GM12878 (cell line): ENCODE measurements at regions not wholly inside any gene's neighbourhood (a gene's known extent, or its start where the extent isn't known, plus 50 kb on each side); places are given as distances from the start of the nearest gene placed in this dataset.

Experiments used
- ATAC-seq: fragments of 200-7000 bp; cut with Tn5 transposase; 3 replicates; pipeline ENCODE4 v1.9.1; 2020; ENCODE audit warnings: mild to moderate bottlenecking, moderate library complexity
- BruUV-seq: library from RNA; stranded (reverse); fragments of 400-500 nt; replicated peaks from 2 replicates; lab custom pipeline; 2021; lab: Mats Ljungman, UMichigan
- CTCF ChIA-PET: fragments of 300-600 bp; sonication (Branson Sonifier 250); formaldehyde crosslinking; extraction: SDS; loops from one replicate; lab custom pipeline; 2021; ENCODE audit warnings: inconsistent platforms; lab: Yijun Ruan, JAX
- POLR2A ChIA-PET: fragments of 350-600 bp; formaldehyde crosslinking; extraction: SDS; loops from one replicate; lab custom pipeline; 2021; ENCODE audit warnings: inconsistent platforms; lab: Charles Lee
- RAD21 ChIA-PET: fragments of 300-600 bp; sonication (Branson Sonifier 250); formaldehyde crosslinking; loops from one replicate; lab custom pipeline; 2023; ENCODE audit warnings: antibody characterized with exemption; ENCODE audit not compliant: unreplicated experiment; lab: Charles Lee
- SMC1A ChIA-PET: fragments of 300-600 bp; sonication (Branson Sonifier 250); formaldehyde crosslinking; loops from one replicate; lab custom pipeline; 2023; ENCODE audit not compliant: unreplicated experiment, uncharacterized antibody; lab: Charles Lee
- DNase-seq: peaks from one replicate; pipeline ENCODE4 v3.0.0-alpha.2; 2011; ENCODE audit warnings: low read depth, low spot score
- FAIRE-seq: peaks from 3 replicates; lab custom pipeline; 2011; peaks lifted over from hg19 to GRCh38; lab: Jason Lieb, UNC
- H2AFZ ChIP-seq: 2 replicates; pipeline ENCODE4 v1.6.0; 2011; ENCODE audit warnings: low read depth, low read length, control low read depth; ENCODE audit not compliant: control insufficient read depth
- H3K27ac ChIP-seq: 2 replicates; pipeline ENCODE4 v1.5.1; 2011; ENCODE audit warnings: control low read depth; ENCODE audit not compliant: control insufficient read depth, insufficient read depth
- H3K27me3 ChIP-seq, 2 experiments: replicated peaks in 1 of 2; 2 replicates each; pipeline versions ENCODE4 v1.6.0 to v1.6.1; 2011; ENCODE audit warnings: low read length in 1 of 2; ENCODE audit not compliant: control insufficient read depth in 2 of 2, insufficient read depth in 2 of 2
- H3K36me3 ChIP-seq, 2 experiments: 2 replicates each; pipeline ENCODE4 v1.5.1; 2011; ENCODE audit warnings: low read length in 1 of 2; ENCODE audit not compliant: control insufficient read depth in 2 of 2, insufficient read depth in 2 of 2
- H3K4me1 ChIP-seq: 2 replicates; pipeline ENCODE4 v1.6.1; 2011; ENCODE audit warnings: mild to moderate bottlenecking, low read length, moderate library complexity, mixed read lengths; ENCODE audit not compliant: control insufficient read depth, insufficient read depth
- H3K4me2 ChIP-seq: 2 replicates; pipeline ENCODE4 v1.6.0; 2011; ENCODE audit warnings: control low read depth; ENCODE audit not compliant: control insufficient read depth, insufficient read depth
- H3K4me3 ChIP-seq: fragments of 200-600 bp; sonication (generic); 2 replicates; pipeline ENCODE4 v1.5.1; 2016
- H3K79me2 ChIP-seq: 2 replicates; pipeline ENCODE4 v1.6.0; 2011; ENCODE audit warnings: low read length; ENCODE audit not compliant: control insufficient read depth, insufficient read depth
- H3K9ac ChIP-seq: 2 replicates; pipeline ENCODE4 v1.8.0; 2011; ENCODE audit warnings: low read length, control low read depth, mixed read lengths; ENCODE audit not compliant: control insufficient read depth, insufficient read depth
- H3K9me3 ChIP-seq: replicated peaks from 3 replicates; pipeline ENCODE4 v1.5.1; 2011; ENCODE audit warnings: mild to moderate bottlenecking, low read length; ENCODE audit not compliant: control insufficient read depth, insufficient read depth
- H4K20me1 ChIP-seq: 2 replicates; pipeline ENCODE4 v1.6.0; 2011; ENCODE audit not compliant: control insufficient read depth, insufficient read depth
- CHD1 ChIP-seq: IDR thresholded peaks from 2 replicates; pipeline ENCODE4 v1.6.1; 2012; ENCODE audit warnings: low read depth, low read length, improper control_type of control experiment
- IKZF2 ChIP-seq, 2 experiments: fragments of 450-650 bp; IDR thresholded peaks; 2 replicates each; pipeline ENCODE4 v1.6.1; 2017; ENCODE audit warnings: mild to moderate bottlenecking in 2 of 2, moderate library complexity in 2 of 2
- MYC ChIP-seq: IDR thresholded peaks from 2 replicates; pipeline ENCODE4 v1.6.1; 2011; ENCODE audit warnings: mild to moderate bottlenecking, low read length, moderate library complexity, inconsistent platforms; ENCODE audit not compliant: insufficient read depth, insufficient replicate concordance, insufficient read length, severe bottlenecking
- RELA ChIP-seq: fragments of 450-650 bp; IDR thresholded peaks from 2 replicates; pipeline ENCODE4 v1.8.0; 2014; ENCODE audit warnings: borderline replicate concordance; ENCODE audit not compliant: partially characterized antibody
- RUNX3 ChIP-seq: IDR thresholded peaks from 2 replicates; pipeline ENCODE4 v1.6.1; 2012; ENCODE audit warnings: low read length, inconsistent platforms
- ZSCAN29 ChIP-seq: fragments of 450-650 bp; IDR thresholded peaks from 2 replicates; pipeline ENCODE4 v1.6.1; 2017; ENCODE audit warnings: mild to moderate bottlenecking, moderate library complexity
- WGBS: methylation state at CpG from one replicate; pipeline ENCODE4 v1.1.6; 2016; ENCODE audit warnings: low lambda C conversion rate; ENCODE audit not compliant: insufficient replicate concordance, insufficient coverage; ENCODE audit errors: missing lambda C conversion rate; 5-methylcytosine and 5-hydroxymethylcytosine counted together
- in situ Hi-C: fragments of 300-500 bp; cut with MboI; formaldehyde crosslinking; loops from 9 replicates; pipeline ENCODE4 v1.14.3; 2018; ENCODE audit warnings: mixed read lengths
- intact Hi-C: fragments of 100-400 bp; cut with micrococcal nuclease; formaldehyde crosslinking; loops from one replicate; pipeline ENCODE4 v1.14.2; 2022; ENCODE audit not compliant: unreplicated experiment
- TF ChIP-seq, protein P1 (sequence below): IDR thresholded peaks from 2 replicates; pipeline ENCODE4 v1.6.1; 2012; ENCODE audit warnings: improper control_type of control experiment, low read depth, low read length; ENCODE audit not compliant: insufficient replicate concordance
- TF ChIP-seq, protein P2 (sequence below): IDR thresholded peaks from 2 replicates; pipeline ENCODE4 v1.6.1; 2011; ENCODE audit warnings: low read depth, mild to moderate bottlenecking, low read length, moderate library complexity, borderline replicate concordance; ENCODE audit errors: extremely low read depth

DNA sequence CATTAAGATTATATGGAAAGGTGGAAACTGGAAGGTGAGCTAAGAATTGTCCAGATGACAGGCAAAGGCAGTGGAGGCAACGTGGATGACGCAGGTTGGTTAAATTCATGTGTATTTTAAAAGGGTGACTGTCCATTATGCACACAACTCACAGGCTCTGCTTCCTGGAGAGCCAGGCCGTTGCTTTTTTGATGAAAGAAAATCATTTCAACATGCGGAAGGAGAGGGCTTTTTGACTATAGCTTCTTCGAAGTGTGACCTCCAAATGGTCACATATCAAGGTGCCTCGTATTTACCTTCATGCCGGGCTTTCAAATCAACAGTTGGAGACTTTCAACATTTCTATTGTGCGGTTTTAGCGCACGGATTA lies 126.7 kb downstream of the MYCN start:
- Histone ChIP-seq H4K20me1 (no peaks in the 10 kb centered on the region), H3K4me1 (no peaks in the 10 kb centered on the region), H3K79me2 (no peaks in the 10 kb centered on the region), H3K27me3 (no peaks in the 10 kb centered on the region), H3K4me2 (no peak overlapping the region), H3K9me3 (peaks cover 4% of the 10 kb centered on the region; the same call in 1 of the 3 replicates), H3K36me3 (no peaks in the 10 kb centered on the region), H3K4me3 (no peak overlapping the region), H3K9ac (no peak overlapping the region), H3K27ac (no peak overlapping the region), H2AFZ (no peak overlapping the region)
- ChIA-PET POLR2A (no interaction called here), CTCF (no interaction called here), SMC1A (no interaction called here), RAD21 (no interaction called here)
- DNase-seq (no peak), ATAC-seq (no peak), FAIRE-seq (no peak)
- in situ Hi-C loops (no loop called here), intact Hi-C loops (no loop called here)
- 37% methylated on average over 10 of the region's 10 CpGs for WGBS
- no TSS peak for BruUV-seq
- TF ChIP-seq IKZF2 (IDR thresholded peaks at IDR 0.05) (no peak), RELA (no peak), RUNX3 (no peak), CHD1 (no peak), ZSCAN29 (no peak), MYC (no peak)
- TF ChIP-seq, protein P1, sequence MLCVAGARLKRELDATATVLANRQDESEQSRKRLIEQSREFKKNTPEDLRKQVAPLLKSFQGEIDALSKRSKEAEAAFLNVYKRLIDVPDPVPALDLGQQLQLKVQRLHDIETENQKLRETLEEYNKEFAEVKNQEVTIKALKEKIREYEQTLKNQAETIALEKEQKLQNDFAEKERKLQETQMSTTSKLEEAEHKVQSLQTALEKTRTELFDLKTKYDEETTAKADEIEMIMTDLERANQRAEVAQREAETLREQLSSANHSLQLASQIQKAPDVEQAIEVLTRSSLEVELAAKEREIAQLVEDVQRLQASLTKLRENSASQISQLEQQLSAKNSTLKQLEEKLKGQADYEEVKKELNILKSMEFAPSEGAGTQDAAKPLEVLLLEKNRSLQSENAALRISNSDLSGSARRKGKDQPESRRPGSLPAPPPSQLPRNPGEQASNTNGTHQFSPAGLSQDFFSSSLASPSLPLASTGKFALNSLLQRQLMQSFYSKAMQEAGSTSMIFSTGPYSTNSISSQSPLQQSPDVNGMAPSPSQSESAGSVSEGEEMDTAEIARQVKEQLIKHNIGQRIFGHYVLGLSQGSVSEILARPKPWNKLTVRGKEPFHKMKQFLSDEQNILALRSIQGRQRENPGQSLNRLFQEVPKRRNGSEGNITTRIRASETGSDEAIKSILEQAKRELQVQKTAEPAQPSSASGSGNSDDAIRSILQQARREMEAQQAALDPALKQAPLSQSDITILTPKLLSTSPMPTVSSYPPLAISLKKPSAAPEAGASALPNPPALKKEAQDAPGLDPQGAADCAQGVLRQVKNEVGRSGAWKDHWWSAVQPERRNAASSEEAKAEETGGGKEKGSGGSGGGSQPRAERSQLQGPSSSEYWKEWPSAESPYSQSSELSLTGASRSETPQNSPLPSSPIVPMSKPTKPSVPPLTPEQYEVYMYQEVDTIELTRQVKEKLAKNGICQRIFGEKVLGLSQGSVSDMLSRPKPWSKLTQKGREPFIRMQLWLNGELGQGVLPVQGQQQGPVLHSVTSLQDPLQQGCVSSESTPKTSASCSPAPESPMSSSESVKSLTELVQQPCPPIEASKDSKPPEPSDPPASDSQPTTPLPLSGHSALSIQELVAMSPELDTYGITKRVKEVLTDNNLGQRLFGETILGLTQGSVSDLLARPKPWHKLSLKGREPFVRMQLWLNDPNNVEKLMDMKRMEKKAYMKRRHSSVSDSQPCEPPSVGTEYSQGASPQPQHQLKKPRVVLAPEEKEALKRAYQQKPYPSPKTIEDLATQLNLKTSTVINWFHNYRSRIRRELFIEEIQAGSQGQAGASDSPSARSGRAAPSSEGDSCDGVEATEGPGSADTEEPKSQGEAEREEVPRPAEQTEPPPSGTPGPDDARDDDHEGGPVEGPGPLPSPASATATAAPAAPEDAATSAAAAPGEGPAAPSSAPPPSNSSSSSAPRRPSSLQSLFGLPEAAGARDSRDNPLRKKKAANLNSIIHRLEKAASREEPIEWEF: no peak
- TF ChIP-seq, protein P2, sequence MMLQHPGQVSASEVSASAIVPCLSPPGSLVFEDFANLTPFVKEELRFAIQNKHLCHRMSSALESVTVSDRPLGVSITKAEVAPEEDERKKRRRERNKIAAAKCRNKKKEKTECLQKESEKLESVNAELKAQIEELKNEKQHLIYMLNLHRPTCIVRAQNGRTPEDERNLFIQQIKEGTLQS: no peak
